ENCODE measurements at regions not wholly inside any gene's neighbourhood (a gene's known extent, or its start where the extent isn't known, plus 50 kb on each side); places are given as distances from the start of the nearest gene placed in this dataset.

- H3K4me3 Mint-ChIP-seq = no peak overlapping the region
- H3K27me3 Mint-ChIP-seq = peaks cover 3% of the 10 kb centered on the region
- H3K9me3 Mint-ChIP-seq (ENCODE audit: low read depth) = peaks cover 3% of the 10 kb centered on the region
- H3K36me3 Mint-ChIP-seq = no peaks in the 10 kb centered on the region
- H3K4me1 Mint-ChIP-seq (ENCODE audit: low read depth) = no peaks in the 10 kb centered on the region
- H3K27ac Mint-ChIP-seq = no peak overlapping the region
Observed at GRCh38 chr3:40768536-40768935, 243.8 kb downstream of the ZNF621 start.

GRCh38 chr3:40770061-40770460 is 245.3 kb downstream of the ZNF621 start:
- H3K4me1 Mint-ChIP-seq (ENCODE audit: low read depth) = no peaks in the 10 kb centered on the region
- H3K36me3 Mint-ChIP-seq = no peaks in the 10 kb centered on the region
- H3K27ac Mint-ChIP-seq = no peak overlapping the region
- H3K9me3 Mint-ChIP-seq (ENCODE audit: low read depth) = no peaks in the 10 kb centered on the region
- H3K27me3 Mint-ChIP-seq = peaks cover 3% of the 10 kb centered on the region
- H3K4me3 Mint-ChIP-seq = no peak overlapping the region

- H3K9me3 Mint-ChIP-seq (ENCODE audit: low read depth) = no peaks in the 10 kb centered on the region
- no peaks in the 10 kb centered on the region for H3K4me1 Mint-ChIP-seq (ENCODE audit: low read depth)
- H3K36me3 Mint-ChIP-seq = no peaks in the 10 kb centered on the region
- H3K4me3 Mint-ChIP-seq = no peak overlapping the region
- no peak overlapping the region for H3K27ac Mint-ChIP-seq
- peaks cover 3% of the 10 kb centered on the region for H3K27me3 Mint-ChIP-seq
Observed at GRCh38 chr3:40771112-40771511, 246.4 kb downstream of the ZNF621 start.

GRCh38 chr3:40779039-40779438 is 254.3 kb downstream of the ZNF621 start:
- Mint-ChIP-seq H3K27me3 (peaks cover 4% of the 10 kb centered on the region), H3K4me1 (ENCODE audit: low read depth) (no peaks in the 10 kb centered on the region), H3K36me3 (no peaks in the 10 kb centered on the region), H3K4me3 (no peak overlapping the region), H3K9me3 (ENCODE audit: low read depth) (no peaks in the 10 kb centered on the region), H3K27ac (no peak overlapping the region)

- H3K27ac Mint-ChIP-seq = no peak overlapping the region
- no peak overlapping the region for H3K4me3 Mint-ChIP-seq
- no peaks in the 10 kb centered on the region for H3K4me1 Mint-ChIP-seq (ENCODE audit: low read depth)
- no peaks in the 10 kb centered on the region for H3K36me3 Mint-ChIP-seq
- H3K9me3 Mint-ChIP-seq (ENCODE audit: low read depth) = no peaks in the 10 kb centered on the region
- H3K27me3 Mint-ChIP-seq = peaks cover 4% of the 10 kb centered on the region
Observed at GRCh38 chr3:40780291-40780924, 255.6 kb downstream of the ZNF621 start.

- H3K36me3 Mint-ChIP-seq = no peaks in the 10 kb centered on the region
- H3K9me3 Mint-ChIP-seq (ENCODE audit: low read depth) = no peaks in the 10 kb centered on the region
- no peak overlapping the region for H3K4me3 Mint-ChIP-seq
- H3K27me3 Mint-ChIP-seq = peaks cover 4% of the 10 kb centered on the region
- no peaks in the 10 kb centered on the region for H3K4me1 Mint-ChIP-seq (ENCODE audit: low read depth)
- no peak overlapping the region for H3K27ac Mint-ChIP-seq
Observed at GRCh38 chr3:40780925-40781406, 256.2 kb downstream of the ZNF621 start.

- Mint-ChIP-seq H3K36me3 (no peaks in the 10 kb centered on the region), H3K27me3 (peaks cover 7% of the 10 kb centered on the region), H3K4me3 (no peak overlapping the region), H3K9me3 (ENCODE audit: low read depth) (no peaks in the 10 kb centered on the region), H3K27ac (no peak overlapping the region), H3K4me1 (ENCODE audit: low read depth) (no peaks in the 10 kb centered on the region)
Observed at GRCh38 chr3:40782111-40782721, 257.5 kb downstream of the ZNF621 start.

GRCh38 chr3:40790746-40791145 is 266.0 kb downstream of the ZNF621 start:
- no peaks in the 10 kb centered on the region for H3K9me3 Mint-ChIP-seq (ENCODE audit: low read depth)
- H3K4me3 Mint-ChIP-seq = no peak overlapping the region
- H3K4me1 Mint-ChIP-seq (ENCODE audit: low read depth) = no peaks in the 10 kb centered on the region
- H3K36me3 Mint-ChIP-seq = no peaks in the 10 kb centered on the region
- H3K27ac Mint-ChIP-seq = no peak overlapping the region
- H3K27me3 Mint-ChIP-seq = peaks cover 17% of the 10 kb centered on the region

- no peaks in the 10 kb centered on the region for H3K36me3 Mint-ChIP-seq
- H3K27me3 Mint-ChIP-seq = peaks cover 14% of the 10 kb centered on the region
- H3K4me1 Mint-ChIP-seq (ENCODE audit: low read depth) = no peaks in the 10 kb centered on the region
- H3K9me3 Mint-ChIP-seq (ENCODE audit: low read depth) = no peaks in the 10 kb centered on the region
- no peak overlapping the region for H3K4me3 Mint-ChIP-seq
- H3K27ac Mint-ChIP-seq = no peak overlapping the region
Observed at GRCh38 chr3:40793730-40794129, 269.0 kb downstream of the ZNF621 start.

GRCh38 chr3:40800343-40800742 is 275.6 kb downstream of the ZNF621 start:
- H3K27me3 Mint-ChIP-seq = peaks cover 7% of the 10 kb centered on the region
- H3K9me3 Mint-ChIP-seq (ENCODE audit: low read depth) = no peaks in the 10 kb centered on the region
- H3K36me3 Mint-ChIP-seq = no peaks in the 10 kb centered on the region
- no peak overlapping the region for H3K27ac Mint-ChIP-seq
- no peak overlapping the region for H3K4me3 Mint-ChIP-seq
- H3K4me1 Mint-ChIP-seq (ENCODE audit: low read depth) = no peaks in the 10 kb centered on the region

- Mint-ChIP-seq H3K36me3 (no peaks in the 10 kb centered on the region), H3K27ac (no peak overlapping the region), H3K27me3 (peaks cover 7% of the 10 kb centered on the region), H3K4me3 (no peak overlapping the region), H3K4me1 (ENCODE audit: low read depth) (no peaks in the 10 kb centered on the region), H3K9me3 (ENCODE audit: low read depth) (no peaks in the 10 kb centered on the region)
Observed at GRCh38 chr3:40801284-40801741, 276.6 kb downstream of the ZNF621 start.

GRCh38 chr3:40803311-40803710 is 278.6 kb downstream of the ZNF621 start:
- no peaks in the 10 kb centered on the region for H3K36me3 Mint-ChIP-seq
- H3K4me3 Mint-ChIP-seq = no peak overlapping the region
- H3K4me1 Mint-ChIP-seq (ENCODE audit: low read depth) = no peaks in the 10 kb centered on the region
- H3K27me3 Mint-ChIP-seq = peaks cover 5% of the 10 kb centered on the region
- H3K27ac Mint-ChIP-seq = no peak overlapping the region
- no peaks in the 10 kb centered on the region for H3K9me3 Mint-ChIP-seq (ENCODE audit: low read depth)

GRCh38 chr3:40805456-40805855 is 280.7 kb downstream of the ZNF621 start:
- peaks cover 9% of the 10 kb centered on the region for H3K9me3 Mint-ChIP-seq (ENCODE audit: low read depth)
- peaks cover 4% of the 10 kb centered on the region for H3K27me3 Mint-ChIP-seq
- H3K4me1 Mint-ChIP-seq (ENCODE audit: low read depth) = no peaks in the 10 kb centered on the region
- no peak overlapping the region for H3K4me3 Mint-ChIP-seq
- no peaks in the 10 kb centered on the region for H3K36me3 Mint-ChIP-seq
- no peak overlapping the region for H3K27ac Mint-ChIP-seq

- H3K27ac Mint-ChIP-seq = no peak overlapping the region
- H3K4me3 Mint-ChIP-seq = no peak overlapping the region
- H3K4me1 Mint-ChIP-seq (ENCODE audit: low read depth) = no peaks in the 10 kb centered on the region
- H3K36me3 Mint-ChIP-seq = no peaks in the 10 kb centered on the region
- H3K27me3 Mint-ChIP-seq = peaks cover 3% of the 10 kb centered on the region
- H3K9me3 Mint-ChIP-seq (ENCODE audit: low read depth) = peaks cover 21% of the 10 kb centered on the region
Observed at GRCh38 chr3:40810813-40811212, 286.1 kb downstream of the ZNF621 start.

GRCh38 chr3:40817017-40817416 is 292.3 kb downstream of the ZNF621 start:
- no peaks in the 10 kb centered on the region for H3K4me1 Mint-ChIP-seq (ENCODE audit: low read depth)
- H3K27ac Mint-ChIP-seq = no peak overlapping the region
- no peaks in the 10 kb centered on the region for H3K36me3 Mint-ChIP-seq
- no peak overlapping the region for H3K4me3 Mint-ChIP-seq
- H3K9me3 Mint-ChIP-seq (ENCODE audit: low read depth) = peaks cover 3% of the 10 kb centered on the region
- peaks cover 6% of the 10 kb centered on the region for H3K27me3 Mint-ChIP-seq

GRCh38 chr3:40821315-40821714 is 296.6 kb downstream of the ZNF621 start:
- H3K4me1 Mint-ChIP-seq (ENCODE audit: low read depth) = no peaks in the 10 kb centered on the region
- H3K9me3 Mint-ChIP-seq (ENCODE audit: low read depth) = no peaks in the 10 kb centered on the region
- H3K27me3 Mint-ChIP-seq = peaks cover 3% of the 10 kb centered on the region
- H3K36me3 Mint-ChIP-seq = no peaks in the 10 kb centered on the region
- no peak overlapping the region for H3K27ac Mint-ChIP-seq
- H3K4me3 Mint-ChIP-seq = no peak overlapping the region

All from activated naive CD8-positive, alpha-beta T cell (primary cell).